OCI-LY7 (cell line): ENCODE measurements at regions not wholly inside any gene's neighbourhood (a gene's known extent, or its start where the extent isn't known, plus 50 kb on each side); places are given as distances from the start of the nearest gene placed in this dataset.

Experiments
- EZH2phosphoT487 ChIP-seq: fragments of 200-600 bp; sonication (generic); IDR thresholded peaks from 2 replicates; pipeline ENCODE4 v1.6.1; 2018; ENCODE audit warnings: low read depth, borderline replicate concordance, mild to moderate bottlenecking, mixed run types, antibody characterized with exemption, low read length, moderate library complexity, mixed read lengths
- TF ChIP-seq, protein P1 (sequence below): fragments of 200-600 bp; sonication (generic); conservative IDR thresholded peaks from 2 replicates; pipeline ENCODE4 v1.5.1; 2014; ENCODE audit warnings: mild to moderate bottlenecking, antibody characterized with exemption, low read length, moderate library complexity, mixed read lengths

DNA sequence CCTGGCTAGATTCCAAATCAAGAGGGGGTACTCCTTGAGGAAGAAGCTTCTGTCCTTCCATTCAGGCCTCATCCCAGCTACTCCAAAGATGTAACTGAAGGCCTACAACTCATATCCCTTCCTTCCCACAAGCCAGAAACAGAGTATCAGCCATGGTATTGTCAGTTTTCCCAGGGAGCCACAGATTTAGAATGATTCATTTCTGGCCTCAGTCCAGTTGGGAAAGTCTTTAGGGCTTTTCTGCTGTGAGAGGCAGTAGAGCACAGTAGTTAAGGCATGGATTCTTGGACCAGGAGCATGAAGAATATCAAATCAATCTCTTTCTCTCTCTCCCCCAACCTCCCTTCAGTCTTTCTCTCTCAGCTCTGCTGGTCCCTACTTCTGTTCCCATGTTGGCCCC, 505.0 kb downstream of the BCOR start:
- TF ChIP-seq, protein P1, sequence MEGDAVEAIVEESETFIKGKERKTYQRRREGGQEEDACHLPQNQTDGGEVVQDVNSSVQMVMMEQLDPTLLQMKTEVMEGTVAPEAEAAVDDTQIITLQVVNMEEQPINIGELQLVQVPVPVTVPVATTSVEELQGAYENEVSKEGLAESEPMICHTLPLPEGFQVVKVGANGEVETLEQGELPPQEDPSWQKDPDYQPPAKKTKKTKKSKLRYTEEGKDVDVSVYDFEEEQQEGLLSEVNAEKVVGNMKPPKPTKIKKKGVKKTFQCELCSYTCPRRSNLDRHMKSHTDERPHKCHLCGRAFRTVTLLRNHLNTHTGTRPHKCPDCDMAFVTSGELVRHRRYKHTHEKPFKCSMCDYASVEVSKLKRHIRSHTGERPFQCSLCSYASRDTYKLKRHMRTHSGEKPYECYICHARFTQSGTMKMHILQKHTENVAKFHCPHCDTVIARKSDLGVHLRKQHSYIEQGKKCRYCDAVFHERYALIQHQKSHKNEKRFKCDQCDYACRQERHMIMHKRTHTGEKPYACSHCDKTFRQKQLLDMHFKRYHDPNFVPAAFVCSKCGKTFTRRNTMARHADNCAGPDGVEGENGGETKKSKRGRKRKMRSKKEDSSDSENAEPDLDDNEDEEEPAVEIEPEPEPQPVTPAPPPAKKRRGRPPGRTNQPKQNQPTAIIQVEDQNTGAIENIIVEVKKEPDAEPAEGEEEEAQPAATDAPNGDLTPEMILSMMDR, result no peak
- TF ChIP-seq EZH2phosphoT487, result no peak
